Midbrain (tissue), 1 donor: ENCODE measurements at regions not wholly inside any gene's neighbourhood (a gene's known extent, or its start where the extent isn't known, plus 50 kb on each side); places are given as distances from the start of the nearest gene placed in this dataset.

ENCODE experiments used
- DNase-seq: peaks from one replicate; lab custom pipeline; 2025; lab: John Stamatoyannopoulos, UW

- DNase-seq: no peak
Observed at GRCh38 chr7:96484845-96485244, 162.9 kb upstream of the SLC25A13 start.

- no peak for DNase-seq
Observed at GRCh38 chr7:96484091-96484490, 162.2 kb upstream of the SLC25A13 start.

- DNase-seq: no peak
Observed at GRCh38 chr7:96481796-96482195, 159.9 kb upstream of the SLC25A13 start.

GRCh38 chr7:96479015-96479645 lies 157.2 kb upstream of the SLC25A13 start:
- no peak for DNase-seq

- DNase-seq: no peak
Observed at GRCh38 chr7:96471606-96472005, 149.7 kb upstream of the SLC25A13 start.

GRCh38 chr7:96452146-96452545 lies 130.2 kb upstream of the SLC25A13 start:
- no peak for DNase-seq

GRCh38 chr7:96449094-96449493 lies 127.2 kb upstream of the SLC25A13 start:
- DNase-seq: no peak

- DNase-seq: no peak
Observed at GRCh38 chr7:96447109-96447645, 125.3 kb upstream of the SLC25A13 start.

- no peak for DNase-seq
Observed at GRCh38 chr7:96441436-96442084, 119.7 kb upstream of the SLC25A13 start.

GRCh38 chr7:96440328-96440727 lies 118.4 kb upstream of the SLC25A13 start:
- DNase-seq: no peak

- DNase-seq: no peak
Observed at GRCh38 chr7:96436880-96437279, 115.0 kb upstream of the SLC25A13 start.

GRCh38 chr7:96430356-96430755 lies 108.5 kb upstream of the SLC25A13 start:
- DNase-seq: no peak

- no peak for DNase-seq
Observed at GRCh38 chr7:96427143-96427542, 105.2 kb upstream of the SLC25A13 start.

- no peak for DNase-seq
Observed at GRCh38 chr7:96426685-96427084, 104.8 kb upstream of the SLC25A13 start.

- DNase-seq: no peak
Observed at GRCh38 chr7:96426027-96426426, 104.1 kb upstream of the SLC25A13 start.

GRCh38 chr7:96424411-96424810 lies 102.5 kb upstream of the SLC25A13 start:
- no peak for DNase-seq

GRCh38 chr7:96422388-96422787 lies 100.5 kb upstream of the SLC25A13 start:
- no peak for DNase-seq

GRCh38 chr7:96418581-96418980 lies 96.7 kb upstream of the SLC25A13 start:
- no peak for DNase-seq

GRCh38 chr7:96417784-96418183 lies 95.9 kb upstream of the SLC25A13 start:
- DNase-seq: no peak

GRCh38 chr7:96416599-96416998 lies 94.7 kb upstream of the SLC25A13 start:
- no peak for DNase-seq

- no peak for DNase-seq
Observed at GRCh38 chr7:96416116-96416515, 94.2 kb upstream of the SLC25A13 start.

- DNase-seq: no peak
Observed at GRCh38 chr7:96415293-96415940, 93.5 kb upstream of the SLC25A13 start.

GRCh38 chr7:96414931-96415292 lies 93.0 kb upstream of the SLC25A13 start:
- peak; percentile 63 for DNase-seq
